ENCODE measurements at regions not wholly inside any gene's neighbourhood (a gene's known extent, or its start where the extent isn't known, plus 50 kb on each side); places are given as distances from the start of the nearest gene placed in this dataset.
"Not testable (repeated sequence)": the region's sequence is repeated elsewhere in the genome, so short reads cannot be mapped to it uniquely, and the experiment has no call there.

DNA sequence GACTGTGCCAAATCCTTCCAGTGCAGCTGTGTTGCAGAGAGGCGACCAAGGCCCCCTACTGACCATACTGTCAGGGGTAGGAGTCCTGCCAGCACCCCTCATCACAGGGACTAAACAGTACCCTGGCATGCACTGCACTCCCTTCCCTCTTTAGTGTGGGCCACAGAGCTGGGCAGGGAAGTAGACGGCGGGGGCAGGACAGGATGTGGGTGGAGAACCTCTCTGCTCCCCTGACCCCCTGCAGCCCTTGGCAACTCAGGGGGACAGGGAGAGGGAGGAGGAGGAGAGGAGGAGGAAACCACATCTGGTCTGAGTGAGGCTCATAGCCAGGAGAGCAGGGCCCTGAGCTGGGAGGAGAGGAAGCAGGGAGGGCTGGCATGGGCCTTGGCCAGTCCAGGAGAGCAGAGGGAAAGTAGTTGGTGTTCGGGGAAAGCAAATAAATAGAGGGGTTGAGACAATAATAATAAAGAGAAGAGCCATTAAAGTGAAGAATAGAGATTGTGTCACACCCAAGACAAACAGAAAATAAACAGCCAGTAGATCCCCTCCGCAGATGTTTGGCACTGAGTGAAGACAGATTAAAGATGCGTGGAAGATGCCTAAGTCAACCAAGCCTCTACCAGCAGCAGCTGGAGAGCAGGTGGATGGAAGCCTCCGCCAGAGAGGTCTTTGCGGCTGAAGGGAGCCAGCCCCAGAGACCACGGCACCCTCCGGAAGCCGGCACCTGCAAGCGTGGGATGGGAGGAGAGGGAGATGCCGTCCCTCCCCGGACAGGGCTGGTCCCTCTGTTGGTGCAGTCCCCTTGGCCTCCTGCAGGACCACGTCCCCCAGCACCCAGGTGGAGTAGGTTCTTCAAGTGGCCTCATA, 61.5 kb downstream of the RPUSD4 start:
- no peak for DNase-seq

DNA sequence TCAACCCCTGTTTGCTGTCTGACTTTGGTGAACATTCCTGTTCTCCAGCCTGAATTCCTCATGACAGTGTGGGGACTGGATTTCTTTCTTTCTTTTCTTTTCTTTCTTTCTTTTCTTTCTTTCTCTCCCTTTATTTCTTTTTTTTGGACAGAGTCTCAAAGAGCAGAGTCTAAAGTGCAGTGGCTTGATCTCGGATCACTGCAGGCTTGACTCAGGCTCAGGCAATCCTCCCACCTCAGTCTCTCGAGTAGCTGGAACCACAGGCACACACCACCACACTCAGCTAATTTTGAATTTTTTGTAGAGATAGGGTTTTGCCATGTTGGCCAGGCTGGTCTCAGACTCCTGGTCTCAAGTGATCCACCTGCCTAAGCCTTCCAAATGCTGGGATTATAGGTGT, 63.1 kb downstream of the RPUSD4 start:
- no peak for DNase-seq

DNA sequence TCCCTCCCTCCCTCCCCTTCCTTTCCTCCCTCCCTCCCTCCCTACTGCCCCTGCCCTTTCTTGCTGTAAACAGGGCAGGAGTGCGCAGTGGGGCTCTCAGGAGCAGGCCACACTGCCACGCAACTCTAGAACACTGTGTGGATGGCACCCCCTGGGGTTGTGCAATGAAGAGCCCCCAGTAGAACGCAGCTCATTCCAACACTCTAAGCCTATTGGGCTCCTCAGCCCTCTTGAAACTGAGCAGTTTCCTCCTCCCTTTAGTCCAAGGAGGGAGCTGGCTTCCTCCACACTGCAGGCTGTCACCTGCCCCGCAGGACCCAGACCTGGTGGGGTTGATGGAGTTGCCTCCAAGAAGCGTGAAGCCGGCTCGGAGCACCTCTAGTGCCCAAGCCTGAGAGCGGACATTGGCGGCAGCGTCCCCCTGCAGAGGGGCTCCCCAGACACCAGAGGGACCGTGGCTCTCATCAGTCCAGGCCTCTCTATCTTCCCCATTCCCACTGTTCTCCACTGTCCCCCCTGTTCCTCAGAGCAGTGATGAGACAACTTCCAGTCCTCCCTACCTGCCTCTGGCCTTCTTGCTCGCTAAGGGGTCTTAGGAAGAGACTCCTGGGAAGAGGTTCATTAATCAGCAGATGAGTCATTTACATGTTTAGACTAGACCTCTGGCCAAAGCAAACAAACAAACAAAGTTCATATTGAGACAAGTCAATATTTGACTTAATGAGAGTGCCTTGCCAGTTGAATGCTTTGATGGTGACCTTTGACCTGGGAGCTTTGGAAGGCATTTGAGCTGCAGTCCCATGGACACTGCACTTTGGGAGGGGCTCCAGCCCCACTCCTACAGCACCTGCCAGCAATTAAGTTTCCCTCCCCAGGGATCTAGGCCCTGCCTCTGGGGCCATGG, 64.0 kb downstream of the RPUSD4 start:
- DNase-seq: peak in 1 of 58 donors; percentile 41

DNA sequence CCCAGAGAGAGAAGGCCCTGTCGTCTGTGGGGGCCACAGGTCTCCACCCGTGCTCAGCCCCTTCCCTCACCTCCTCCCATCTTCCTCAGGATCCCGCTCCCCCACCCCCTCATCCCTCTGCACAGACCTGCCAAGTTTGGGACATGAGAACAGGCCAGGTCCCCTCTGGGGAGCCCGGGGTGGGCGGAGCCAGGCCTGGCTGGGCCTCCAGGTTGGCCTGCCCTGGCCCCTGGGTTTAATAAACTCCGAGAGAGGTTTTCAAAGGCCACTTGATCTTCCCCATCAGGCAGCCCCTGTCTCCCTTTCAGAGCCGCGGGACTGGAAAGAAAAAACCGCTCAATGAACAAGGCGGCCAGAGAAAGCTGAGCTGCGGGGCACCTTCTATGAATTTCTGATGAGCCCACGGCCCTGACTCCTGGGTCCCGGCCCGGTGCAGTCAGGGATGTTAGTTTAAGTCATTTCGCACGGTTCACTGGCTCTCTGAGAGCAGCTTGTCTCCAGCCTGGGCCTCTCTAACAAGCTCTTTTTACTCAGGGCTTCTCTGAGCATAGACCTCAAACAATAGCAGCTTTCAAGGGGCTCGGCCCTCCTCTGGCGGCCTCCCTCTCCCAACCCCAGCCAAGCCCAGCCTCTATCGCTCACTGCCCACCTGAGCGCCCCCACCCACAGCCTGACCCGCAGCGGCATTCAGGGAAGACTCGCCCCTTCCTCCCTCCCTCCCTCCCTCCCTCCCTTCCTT, 64.8 kb downstream of the RPUSD4 start:
- peak in 48 of 58 donors; percentile 10 to 86 (median 42) for DNase-seq

- DNase-seq: no peak
These were observed 65.5 kb downstream of the RPUSD4 start for GRCh38 chr11:126145954-126146353.

DNA sequence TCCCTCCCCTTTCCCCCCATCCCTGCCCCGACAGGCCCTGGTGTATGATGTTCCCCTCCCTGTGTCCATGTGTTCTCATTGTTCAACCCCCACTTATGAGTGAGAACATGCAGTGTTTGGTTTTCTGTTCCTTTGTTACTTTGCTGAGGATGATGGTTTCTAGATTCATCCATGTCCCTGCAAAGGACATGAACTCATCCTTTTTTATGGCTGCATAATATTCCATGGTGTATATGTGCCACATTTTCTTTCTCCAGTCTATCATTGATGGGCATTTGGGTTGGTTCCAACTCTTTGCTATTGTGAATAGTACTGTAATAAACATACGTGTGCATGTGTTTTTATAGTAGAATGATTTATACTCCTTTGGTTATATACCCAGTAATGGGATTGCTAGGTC, 68.0 kb downstream of the RPUSD4 start:
- DNase-seq: not testable (repeated sequence)

DNA sequence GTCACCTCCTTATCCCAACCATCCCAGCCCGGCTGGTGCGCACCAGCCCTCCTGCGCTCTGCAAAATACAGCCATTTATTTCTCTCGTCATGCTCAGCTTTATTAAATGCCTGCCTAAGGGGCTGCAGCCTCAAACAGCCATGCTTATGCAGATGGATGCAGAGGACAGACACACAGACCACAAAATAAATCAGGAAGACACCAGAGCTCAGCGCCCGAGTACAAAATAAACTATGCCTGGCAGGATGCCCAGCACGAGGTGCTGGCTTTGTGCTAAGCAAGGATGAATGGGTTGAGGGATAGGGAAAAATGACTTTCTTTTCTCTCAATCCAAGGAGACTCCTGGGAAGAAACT, 70.5 kb downstream of the RPUSD4 start:
- DNase-seq: peak in 9 of 58 donors; percentile 4 to 56 (median 13)

GRCh38 chr11:126140201-126140925, 71.1 kb downstream of the RPUSD4 start:
- no peak for DNase-seq

DNA sequence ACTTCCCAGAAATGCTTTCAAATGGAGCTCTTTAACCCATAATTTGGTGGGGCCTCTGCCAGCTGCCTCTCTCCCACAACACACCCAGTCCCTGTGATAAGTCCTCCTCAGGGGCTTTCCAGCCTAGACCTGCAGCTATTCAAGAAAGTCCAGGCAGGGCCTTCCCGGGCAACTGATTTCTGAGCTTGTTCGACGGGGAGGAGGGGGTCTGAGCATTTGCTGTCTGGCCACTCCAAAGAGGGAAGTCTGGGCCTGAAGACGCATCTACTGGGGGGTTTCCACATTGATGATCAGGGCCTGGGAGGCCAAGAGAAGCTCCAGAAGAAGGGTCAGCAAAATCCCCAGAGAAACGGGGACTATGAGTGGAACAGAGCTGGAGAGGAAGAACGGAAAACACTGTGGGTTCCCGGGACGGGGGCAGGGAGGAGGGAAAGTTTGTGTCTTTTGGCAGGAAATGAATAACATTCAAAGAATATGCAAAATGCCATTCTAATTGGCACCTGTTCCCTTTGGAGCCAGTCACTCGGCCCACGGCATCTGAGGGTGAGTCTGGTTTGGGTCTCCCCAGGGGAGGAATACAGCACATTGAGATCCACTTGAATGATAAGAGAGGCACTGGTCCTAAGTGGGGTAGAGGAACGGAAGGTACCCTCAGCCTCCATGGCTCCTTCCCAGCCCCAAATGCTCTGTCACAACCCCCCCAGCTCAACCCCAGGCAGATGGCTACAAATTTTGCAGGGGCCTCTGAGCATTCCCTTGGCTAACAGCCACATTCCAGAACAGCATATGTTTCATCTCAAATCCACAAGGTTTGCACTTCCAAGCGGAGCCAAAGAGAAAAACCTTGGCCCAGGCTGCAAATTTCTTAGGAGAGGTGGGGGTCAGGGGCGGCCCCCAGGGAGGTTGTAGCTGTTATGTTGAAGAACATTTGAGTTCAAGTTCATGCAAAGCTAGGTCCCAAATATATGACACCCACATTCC, 72.0 kb downstream of the RPUSD4 start:
- DNase-seq: no peak

DNA sequence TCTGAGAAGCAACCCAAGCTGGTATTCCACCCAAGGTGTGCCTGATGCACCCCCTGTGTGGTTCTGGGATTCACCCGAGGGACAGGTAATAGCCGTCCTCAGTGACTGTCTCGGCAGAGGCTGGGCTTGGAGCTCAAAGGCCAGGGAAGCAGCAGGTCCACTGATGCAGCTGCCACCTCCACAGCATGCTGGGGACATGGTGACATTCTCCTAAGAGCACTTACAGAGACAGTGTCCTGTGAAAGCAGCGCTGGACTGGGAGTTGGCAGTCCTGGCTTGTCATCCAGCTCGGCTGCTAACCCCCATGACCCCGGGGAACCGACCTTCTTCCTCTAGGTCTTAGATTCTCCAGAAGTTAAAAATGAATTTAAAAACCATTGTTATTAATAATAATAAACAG, 72.8 kb downstream of the RPUSD4 start:
- DNase-seq: no peak

- DNase-seq: no peak
These were observed 74.3 kb downstream of the RPUSD4 start for GRCh38 chr11:126137136-126137535.

GRCh38 chr11:126136507-126136906, 73.8 kb upstream of the CDON start:
- DNase-seq: no peak

DNA sequence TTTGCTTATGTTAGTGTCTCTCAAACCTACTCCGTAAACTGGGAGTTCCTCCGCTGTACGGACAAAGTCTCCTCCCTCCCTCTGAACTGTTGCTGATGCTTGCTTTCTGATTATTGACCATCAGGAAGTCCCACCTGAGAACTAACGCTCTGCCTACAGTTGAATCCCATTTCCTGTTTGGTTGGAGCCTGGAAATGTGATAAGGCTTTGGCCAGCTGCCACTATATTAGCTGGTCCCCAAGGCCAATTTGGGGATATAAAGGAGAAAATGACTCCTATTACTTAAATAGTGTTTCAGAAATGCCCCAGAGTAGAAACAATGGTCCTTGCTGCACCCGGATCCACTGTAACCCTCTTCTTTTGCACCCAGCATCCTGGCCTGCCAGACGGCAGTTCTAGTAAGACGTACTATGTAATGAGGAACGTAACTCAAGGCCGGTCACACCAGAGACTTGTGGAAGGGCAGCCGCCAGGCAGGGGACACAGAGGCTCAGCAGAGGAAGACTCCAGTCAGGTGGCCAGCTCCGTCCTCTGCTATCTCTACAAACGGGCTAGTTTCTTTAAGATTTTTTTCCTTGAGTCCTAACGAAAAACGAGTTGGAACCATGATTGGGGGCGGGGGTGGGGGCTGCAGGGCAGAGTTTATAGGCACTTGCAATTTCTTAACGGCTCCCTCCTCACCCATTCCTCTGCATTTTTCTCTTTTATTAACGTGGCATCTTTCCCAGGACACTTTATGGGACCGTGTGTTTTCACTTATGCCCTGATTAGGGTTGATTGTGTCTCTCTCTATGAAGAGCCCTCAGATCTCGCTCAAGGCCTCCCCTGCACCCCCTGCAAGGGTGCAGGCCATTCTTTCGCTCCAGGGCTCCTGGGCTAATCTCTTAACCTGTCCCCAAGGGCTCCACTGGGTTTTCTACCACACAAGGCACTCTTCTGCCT, 72.8 kb upstream of the CDON start:
- no peak for DNase-seq

DNA sequence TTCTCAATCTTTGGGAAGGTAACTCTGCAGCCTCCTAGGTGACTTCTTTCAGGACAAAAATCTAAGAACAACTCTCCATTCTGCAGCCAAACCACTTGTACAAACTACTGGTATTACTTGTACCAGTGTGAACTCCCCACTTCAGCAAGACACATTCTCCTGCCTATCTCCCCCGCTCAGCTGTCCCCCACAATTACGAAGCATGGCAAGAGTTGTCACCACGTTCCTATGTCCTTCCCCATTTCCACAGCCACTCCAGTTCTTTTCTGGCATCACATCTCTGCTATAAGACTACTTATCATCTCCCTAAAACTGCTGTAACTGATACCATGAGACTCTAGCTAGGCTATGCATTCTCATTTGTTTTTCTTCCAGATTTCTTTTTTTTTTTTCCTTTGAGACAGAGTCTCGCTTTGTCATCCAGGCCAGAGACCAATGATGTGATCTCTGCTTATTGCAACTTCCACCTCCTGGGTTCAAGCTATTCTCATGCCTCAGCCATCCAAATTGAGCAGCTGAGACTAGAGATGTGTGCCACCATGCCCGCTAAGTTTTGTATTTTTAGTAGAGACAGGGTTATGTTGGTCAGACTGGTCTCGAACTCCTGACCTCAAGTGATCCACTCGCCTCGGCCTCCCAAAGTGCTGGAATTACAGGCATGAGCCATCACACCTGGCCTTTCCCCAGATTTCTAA, 71.9 kb upstream of the CDON start:
- no peak for DNase-seq

GRCh38 chr11:126133901-126134300, 71.2 kb upstream of the CDON start:
- DNase-seq: no peak

DNA sequence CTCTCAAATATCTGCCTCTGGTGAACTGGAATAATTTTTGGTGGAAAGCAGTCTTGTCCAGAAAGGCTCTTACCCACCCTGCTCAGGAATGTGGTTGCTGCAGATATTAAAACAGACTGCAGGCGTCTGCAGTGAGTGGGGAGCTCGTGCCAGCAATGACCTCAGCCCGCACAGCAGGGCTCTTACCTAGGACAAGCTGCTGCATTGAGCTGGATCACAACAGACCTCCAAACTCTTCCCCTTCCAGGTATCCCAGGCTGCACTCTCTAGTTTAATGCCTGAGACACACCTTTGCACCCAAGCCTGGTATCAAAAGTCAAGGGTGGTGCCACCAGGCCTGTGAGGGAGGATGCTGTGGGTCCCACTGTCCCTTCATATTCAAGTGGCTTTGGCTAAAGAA, 69.7 kb upstream of the CDON start:
- no peak for DNase-seq

- DNase-seq: not testable (repeated sequence)
These were observed 68.1 kb upstream of the CDON start for GRCh38 chr11:126130781-126131180.

Data from anterior cingulate cortex (tissue), 58 donors.